GM11168 (cell line): ENCODE measurements at regions not wholly inside any gene's neighbourhood (a gene's known extent, or its start where the extent isn't known, plus 50 kb on each side); places are given as distances from the start of the nearest gene placed in this dataset.
"Not testable (repeated sequence)": the region's sequence is repeated elsewhere in the genome, so short reads cannot be mapped to it uniquely, and the experiment has no call there.

Experiments used
- in situ Hi-C: fragments of 300-500 bp; cut with MboI; formaldehyde crosslinking; loops from one replicate; pipeline ENCODE4 v1.12.0; 2022; ENCODE audit warnings: low sequenced_read_pairs; ENCODE audit not compliant: unreplicated experiment

DNA sequence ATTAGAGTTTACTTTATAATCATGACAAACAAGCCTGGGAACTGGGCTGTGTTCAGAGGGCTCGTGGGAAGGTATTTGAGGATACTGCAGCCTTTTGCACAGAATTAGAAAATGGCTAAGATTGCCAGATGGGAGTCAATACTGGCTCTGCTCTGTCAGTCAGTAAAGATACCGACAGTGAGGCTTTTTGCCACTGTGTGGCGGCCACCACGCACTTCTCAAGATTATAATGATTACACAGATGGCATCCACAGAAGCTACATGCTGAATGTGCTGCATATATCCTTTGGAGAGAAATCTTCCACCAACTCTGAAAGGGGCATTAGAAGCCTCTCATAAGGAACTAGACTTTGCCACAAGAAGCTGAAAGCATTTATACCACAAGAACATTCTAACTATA lies 213.4 kb upstream of the PTBP2 start:
- in situ Hi-C loops = no loop called here

DNA sequence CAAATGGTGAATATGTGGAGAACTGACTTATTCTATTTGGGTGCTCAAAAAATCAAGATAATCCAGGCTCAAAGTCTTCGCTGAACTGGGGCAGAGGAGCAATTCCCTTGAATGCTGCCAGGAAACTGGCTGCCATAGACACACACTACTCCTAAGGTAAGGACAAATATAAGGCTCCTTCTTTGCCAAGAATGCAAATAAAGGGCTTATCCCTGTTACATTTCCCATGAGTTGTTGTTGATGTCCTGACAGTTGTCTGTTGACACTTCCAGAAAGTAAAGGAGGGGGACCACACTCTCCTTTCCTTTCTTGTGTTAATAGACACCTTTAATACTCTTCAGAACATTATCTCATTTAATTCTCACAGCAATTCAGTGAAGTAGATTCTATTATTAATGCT lies 212.2 kb upstream of the PTBP2 start:
- in situ Hi-C loops = no loop called here

DNA sequence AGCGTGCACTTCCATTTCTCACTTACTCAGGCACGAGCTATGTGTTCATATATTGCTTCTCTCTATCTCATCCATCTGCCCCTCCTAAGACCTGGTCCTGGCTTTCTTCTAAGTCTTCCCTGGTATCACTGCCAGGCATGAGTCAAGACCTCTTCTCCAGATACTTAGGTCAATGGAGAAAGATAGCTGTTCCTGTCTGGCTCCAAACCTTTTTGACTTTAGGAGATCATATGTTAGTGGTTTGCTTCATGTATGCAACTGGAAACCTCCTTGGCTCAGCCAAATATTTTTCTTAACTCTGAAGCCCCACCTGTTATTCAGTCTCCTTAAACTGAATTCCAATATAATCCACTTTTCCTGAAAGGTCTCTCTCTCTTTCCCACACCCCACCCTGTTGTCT lies 211.6 kb upstream of the PTBP2 start:
- in situ Hi-C loops = no loop called here

- in situ Hi-C loops = no loop called here
These were observed 211.2 kb upstream of the PTBP2 start for GRCh38 chr1:96510391-96510790.

GRCh38 chr1:96510911-96511310 lies 210.7 kb upstream of the PTBP2 start:
- in situ Hi-C loops = no loop called here

DNA sequence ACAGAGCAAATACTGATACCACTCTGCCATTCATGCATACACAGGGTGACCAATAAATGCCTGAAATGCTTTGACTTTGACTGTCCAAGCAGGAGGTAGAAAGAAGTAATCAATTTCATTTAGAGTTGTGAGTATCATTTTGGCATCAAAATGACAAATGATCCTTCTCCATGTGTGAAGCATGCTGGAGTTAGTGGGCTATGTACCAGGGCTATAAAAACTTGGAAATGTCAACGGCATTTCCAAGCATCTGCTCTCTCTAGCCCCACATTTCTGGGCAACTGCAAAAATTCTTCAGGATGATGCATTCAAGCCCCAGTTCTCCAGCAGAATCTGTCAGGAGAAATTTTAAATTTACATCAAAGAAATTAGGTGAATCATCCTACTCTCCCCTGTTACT lies 208.4 kb upstream of the PTBP2 start:
- in situ Hi-C loops = no loop called here

- in situ Hi-C loops = no loop called here
These were observed 206.2 kb upstream of the PTBP2 start for GRCh38 chr1:96515430-96515829.

DNA sequence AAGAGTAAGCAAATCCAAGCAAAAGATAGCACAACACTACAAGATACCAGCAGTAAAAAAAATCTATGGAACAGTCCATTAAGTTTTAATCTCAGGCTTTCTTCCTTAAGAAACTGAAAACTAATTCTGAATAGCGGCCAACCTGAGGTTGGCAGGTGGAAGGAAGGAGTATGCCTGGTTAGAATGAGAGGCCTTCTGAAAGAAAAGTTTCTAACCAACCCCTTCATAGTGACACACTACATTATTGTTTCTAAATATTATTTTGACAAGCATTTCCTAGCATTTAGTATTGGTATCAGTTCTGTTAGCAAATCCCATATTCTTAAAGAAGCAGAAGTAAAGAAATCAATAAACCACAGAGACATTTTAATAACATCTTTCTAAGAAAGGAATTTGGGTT lies 205.7 kb upstream of the PTBP2 start:
- in situ Hi-C loops = no loop called here

DNA sequence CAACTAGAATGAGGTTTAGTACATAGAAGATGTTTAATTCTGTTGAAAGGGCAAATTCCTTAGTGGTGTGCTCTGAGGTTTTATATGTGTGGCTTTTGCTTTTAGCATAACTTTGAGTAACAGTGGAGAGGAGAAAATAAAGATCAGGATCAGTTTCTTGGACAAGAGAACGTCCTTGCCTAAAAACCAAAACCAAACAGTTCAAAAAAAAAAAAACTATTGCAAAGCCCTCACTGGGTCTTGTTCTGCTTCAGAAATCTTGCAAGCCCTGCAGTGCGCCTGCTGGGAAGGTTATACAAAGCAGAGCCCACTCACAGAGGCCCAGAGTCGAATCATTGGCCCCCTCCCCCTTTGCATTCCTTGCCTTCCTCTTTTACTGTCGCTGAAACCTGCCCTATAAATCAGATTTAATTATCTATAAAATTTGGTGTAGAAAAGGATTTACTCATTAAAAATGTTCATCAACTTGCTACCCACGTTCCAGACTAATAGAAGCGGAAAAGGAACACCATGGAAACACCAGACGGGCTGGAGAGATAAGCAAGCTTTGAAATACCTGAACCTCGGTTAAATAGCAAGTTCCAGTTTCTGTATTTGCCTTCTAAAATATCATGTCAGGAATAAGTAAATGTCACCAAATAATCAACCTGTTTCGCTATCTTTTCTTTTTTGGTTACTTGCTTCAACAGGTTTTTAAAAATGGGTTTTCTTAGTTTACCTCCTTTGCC lies 201.6 kb upstream of the PTBP2 start:
- in situ Hi-C loops = no loop called here

GRCh38 chr1:96520579-96520947 lies 201.0 kb upstream of the PTBP2 start:
- in situ Hi-C loops = no loop called here

GRCh38 chr1:96521010-96521409 lies 200.6 kb upstream of the PTBP2 start:
- in situ Hi-C loops = no loop called here

DNA sequence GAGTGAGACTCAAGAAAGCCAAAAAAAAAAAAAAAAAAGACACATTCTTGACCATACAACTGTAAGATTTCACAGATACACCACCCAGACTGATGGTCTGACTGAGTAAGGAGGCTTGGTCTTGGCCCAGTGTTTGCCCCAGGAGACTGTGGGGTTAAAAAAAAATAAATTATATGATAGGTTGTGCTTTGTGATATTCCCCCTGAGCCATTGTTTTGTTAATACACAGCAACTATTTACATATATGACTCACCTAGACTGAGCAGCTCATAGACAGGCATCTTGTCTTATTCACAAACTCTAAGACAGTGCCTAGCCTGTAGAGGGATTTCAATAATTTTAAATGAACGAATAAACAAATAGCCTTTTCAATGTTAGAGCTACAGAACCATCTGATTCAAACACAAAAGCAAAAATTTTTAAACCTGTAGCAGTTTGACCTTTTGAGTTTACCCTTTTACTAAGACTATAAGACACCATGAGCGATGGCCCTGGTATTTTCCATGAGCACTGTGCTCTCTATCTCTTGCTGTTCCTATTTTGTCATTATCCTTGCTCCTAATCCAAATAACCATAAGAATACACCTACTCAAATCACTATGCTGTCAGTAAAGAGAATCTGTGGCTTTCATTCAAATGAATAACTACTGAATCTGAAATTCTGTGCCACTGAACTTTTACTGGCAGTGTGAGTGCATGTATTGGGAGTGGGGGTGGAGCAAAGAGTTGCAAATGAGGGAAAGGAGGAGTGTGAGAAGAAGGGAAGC lies 199.4 kb upstream of the PTBP2 start:
- in situ Hi-C loops = no loop called here

GRCh38 chr1:96522927-96523326 lies 198.7 kb upstream of the PTBP2 start:
- in situ Hi-C loops = no loop called here

DNA sequence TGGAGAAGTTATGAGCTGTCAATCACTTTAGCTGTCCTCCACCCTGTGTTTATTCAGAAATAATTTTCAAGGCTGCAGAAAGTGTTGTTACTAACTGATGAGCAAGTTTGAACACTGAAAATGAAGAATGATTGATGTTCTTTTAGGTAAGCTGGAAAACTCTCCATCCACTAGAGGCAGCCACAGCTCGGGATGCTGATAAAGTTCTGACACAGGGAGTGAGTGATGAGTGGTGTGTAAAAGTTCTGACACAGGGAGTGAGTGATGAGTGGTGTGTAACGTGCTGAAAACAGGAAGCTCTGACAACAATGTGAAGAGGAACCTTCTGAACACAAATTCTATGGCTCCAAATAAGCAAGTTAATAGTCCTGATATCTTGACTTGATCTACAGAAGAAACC lies 197.5 kb upstream of the PTBP2 start:
- in situ Hi-C loops = no loop called here

DNA sequence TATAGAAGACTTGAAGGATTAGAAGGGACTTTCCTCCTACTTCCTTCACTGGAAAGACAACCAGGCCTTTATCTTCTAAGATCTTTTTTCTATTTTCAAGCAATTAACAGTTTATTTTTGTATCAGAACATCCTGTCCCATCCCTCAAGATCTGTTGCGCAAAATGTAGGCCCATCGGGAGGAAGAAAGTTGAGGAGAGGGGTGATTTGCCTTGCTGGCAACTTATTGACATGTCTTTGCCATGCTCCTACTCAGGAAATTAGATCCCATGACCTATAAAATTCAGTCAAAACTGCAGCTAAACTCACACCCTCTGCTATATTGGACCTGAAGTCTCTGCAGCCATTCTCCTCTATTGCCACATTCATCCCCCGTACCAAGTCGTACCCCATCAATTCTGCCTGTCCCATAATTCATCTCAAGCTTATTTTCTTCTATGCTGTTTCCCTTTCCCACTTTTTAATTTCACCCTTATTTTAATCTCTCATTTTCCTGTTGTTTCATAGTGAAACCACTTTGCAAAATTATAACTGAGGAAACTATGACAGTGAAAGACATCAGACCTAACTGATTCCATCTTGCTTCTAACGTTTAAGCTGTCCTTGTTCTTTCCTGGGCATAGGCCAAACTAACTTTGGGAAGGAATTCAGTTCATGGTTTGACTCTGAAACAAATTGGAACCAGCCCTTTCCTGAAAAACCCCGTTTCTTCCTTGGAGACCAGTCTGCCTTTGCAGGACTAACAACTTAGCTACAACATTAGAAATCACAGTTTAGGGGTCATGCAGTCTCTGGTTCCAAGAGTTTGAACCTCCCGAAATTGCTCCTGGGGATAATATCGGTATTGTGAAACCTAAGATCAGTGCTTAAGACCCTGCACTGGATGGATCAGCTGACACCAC lies 195.7 kb upstream of the PTBP2 start:
- in situ Hi-C loops = no loop called here

DNA sequence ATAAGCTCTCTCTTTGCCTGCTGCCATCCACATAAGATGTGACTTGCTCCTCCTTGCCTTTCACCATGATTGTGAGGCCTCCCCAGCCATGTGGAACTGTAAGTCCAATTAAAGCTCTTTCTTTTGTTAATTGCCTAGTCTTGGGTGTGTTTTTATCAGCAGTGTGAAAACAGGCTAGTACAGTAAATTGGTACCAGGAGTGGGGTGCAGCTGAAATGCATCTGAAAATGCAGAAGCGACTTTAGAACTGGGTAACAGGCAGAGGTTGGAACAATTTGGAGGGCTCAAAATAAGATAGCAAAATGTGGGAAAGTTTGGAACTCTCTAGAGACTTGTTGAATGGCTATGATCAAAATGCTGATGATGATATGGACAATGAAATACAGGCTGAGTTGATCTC lies 192.9 kb upstream of the PTBP2 start:
- in situ Hi-C loops = not testable (repeated sequence)

- in situ Hi-C loops = no loop called here
These were observed 187.8 kb upstream of the PTBP2 start for GRCh38 chr1:96533820-96534219.

GRCh38 chr1:96536581-96536980 lies 185.0 kb upstream of the PTBP2 start:
- in situ Hi-C loops = no loop called here

GRCh38 chr1:96538111-96538641 lies 183.4 kb upstream of the PTBP2 start:
- in situ Hi-C loops = no loop called here

DNA sequence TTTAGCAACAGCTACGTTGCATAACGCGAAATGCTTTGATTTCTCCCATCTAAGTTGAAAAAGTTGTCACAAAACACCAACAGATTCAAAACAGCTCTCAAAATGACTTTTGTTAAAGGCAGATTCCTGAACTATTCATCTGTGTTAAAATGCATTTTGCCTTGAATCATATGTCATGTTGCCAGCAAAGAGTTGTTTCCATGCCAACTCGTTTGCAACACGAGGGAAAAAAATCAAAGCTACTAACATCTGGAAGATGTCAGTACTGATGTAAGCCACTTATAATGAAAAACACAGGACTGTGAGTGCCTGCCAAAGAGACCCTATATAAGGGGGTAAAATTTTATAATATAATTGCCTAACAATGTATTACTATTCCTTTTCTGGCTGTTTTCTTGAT lies 182.7 kb upstream of the PTBP2 start:
- in situ Hi-C loops = no loop called here

- in situ Hi-C loops = no loop called here
These were observed 180.1 kb upstream of the PTBP2 start for GRCh38 chr1:96541491-96541890.
